Muscle layer of colon (tissue), 2 donors: ENCODE measurements at regions not wholly inside any gene's neighbourhood (a gene's known extent, or its start where the extent isn't known, plus 50 kb on each side); places are given as distances from the start of the nearest gene placed in this dataset.
A peak's percentile ranks its signal among the peaks of the same experiment; 100 is the strongest.

Experiments used
- H3K27ac ChIP-seq: one replicate; pipeline ENCODE4 v1.7.0; 2013; ENCODE audit warnings: low read depth, mild to moderate bottlenecking, low read length, moderate library complexity
- H3K27me3 ChIP-seq, 2 donors: one replicate each; pipeline ENCODE4 v1.7.0; 2013; ENCODE audit warnings: low read length in 2 of 2, mild to moderate bottlenecking in 2 of 2; ENCODE audit not compliant: insufficient read depth in 2 of 2, control insufficient read depth in 1 of 2
- H3K36me3 ChIP-seq: one replicate; pipeline ENCODE4 v1.7.0; 2013; ENCODE audit warnings: mild to moderate bottlenecking, low read length; ENCODE audit not compliant: insufficient read depth
- H3K4me1 ChIP-seq: one replicate; pipeline ENCODE4 v1.7.0; 2013; ENCODE audit warnings: mild to moderate bottlenecking, low read length; ENCODE audit not compliant: insufficient read depth
- H3K4me3 ChIP-seq, 2 donors: one replicate each; pipeline ENCODE4 v1.7.0; 2013; ENCODE audit warnings: low read length in 2 of 2, low read depth in 1 of 2, mild to moderate bottlenecking in 1 of 2, moderate library complexity in 1 of 2
- H3K9ac ChIP-seq: one replicate; pipeline ENCODE4 v1.7.0; 2013; ENCODE audit warnings: low read length
- H3K9me3 ChIP-seq: one replicate; pipeline ENCODE4 v1.7.0; 2013; ENCODE audit warnings: mild to moderate bottlenecking, low read length
- donor health status: abdominal sarcoma.
- donor health status: Adenocarcinoma of cecum.

GRCh38 chr7:91681718-91682117 is 198.8 kb downstream of the MTERF1 start:
- Histone ChIP-seq H3K27me3 (no peaks in the 10 kb centered on the region), H3K4me3 (no peak overlapping the region), H3K4me1 (no peaks in the 10 kb centered on the region), H3K9me3 (no peaks in the 10 kb centered on the region), H3K27ac (no peak overlapping the region), H3K9ac (no peak overlapping the region), H3K36me3 (no peaks in the 10 kb centered on the region)

GRCh38 chr7:91683823-91684222 is 196.7 kb downstream of the MTERF1 start:
- no peak overlapping the region for H3K4me3 ChIP-seq
- no peak overlapping the region for H3K9ac ChIP-seq
- H3K36me3 ChIP-seq: no peaks in the 10 kb centered on the region
- H3K27me3 ChIP-seq: no peaks in the 10 kb centered on the region
- H3K27ac ChIP-seq: no peak overlapping the region
- no peaks in the 10 kb centered on the region for H3K9me3 ChIP-seq
- no peaks in the 10 kb centered on the region for H3K4me1 ChIP-seq

- Histone ChIP-seq H3K9me3 (no peaks in the 10 kb centered on the region), H3K27ac (no peak overlapping the region), H3K27me3 (no peaks in the 10 kb centered on the region), H3K36me3 (no peaks in the 10 kb centered on the region), H3K4me3 (no peak overlapping the region), H3K9ac (no peak overlapping the region), H3K4me1 (peaks cover 2% of the 10 kb centered on the region)
These were observed 195.0 kb downstream of the MTERF1 start for GRCh38 chr7:91685544-91685943.

DNA sequence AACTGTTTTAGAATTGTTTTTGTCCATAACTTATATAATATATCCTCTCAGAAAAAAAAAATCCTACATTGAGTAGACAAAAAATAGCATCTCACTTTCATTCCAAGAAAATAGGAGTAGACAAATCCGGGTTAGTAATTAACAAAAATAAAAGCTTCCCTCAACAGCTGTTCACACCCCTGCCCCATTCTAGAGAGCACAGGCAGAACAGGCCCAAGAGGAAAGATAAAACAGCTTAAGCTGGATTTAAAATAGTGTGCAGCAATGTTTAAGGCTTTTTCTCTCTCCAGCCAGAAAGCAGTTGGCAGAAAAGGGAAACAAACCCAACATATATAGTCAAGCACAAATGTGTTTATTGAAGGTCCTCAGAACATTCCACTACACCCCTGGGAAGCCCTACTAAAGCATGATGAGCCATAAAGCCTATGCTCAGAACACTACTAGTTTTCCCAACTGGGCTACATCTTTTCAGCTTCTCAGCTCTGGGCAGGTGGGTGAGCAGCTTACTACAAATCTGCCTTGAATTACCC is 189.9 kb downstream of the MTERF1 start:
- H3K36me3 ChIP-seq: no peaks in the 10 kb centered on the region
- H3K9me3 ChIP-seq: no peaks in the 10 kb centered on the region
- peak overlapping the region; percentile 12 for H3K27ac ChIP-seq
- no peaks in the 10 kb centered on the region for H3K27me3 ChIP-seq
- H3K4me1 ChIP-seq: peaks cover 35% of the 10 kb centered on the region
- H3K4me3 ChIP-seq: no peak overlapping the region
- no peak overlapping the region for H3K9ac ChIP-seq

- Histone ChIP-seq H3K27me3 (no peaks in the 10 kb centered on the region), H3K36me3 (no peaks in the 10 kb centered on the region), H3K9ac (no peak overlapping the region), H3K27ac (no peak overlapping the region), H3K4me3 (no peak overlapping the region), H3K9me3 (no peaks in the 10 kb centered on the region), H3K4me1 (peaks cover 35% of the 10 kb centered on the region)
These were observed 188.6 kb downstream of the MTERF1 start for GRCh38 chr7:91691865-91692264.

GRCh38 chr7:91692800-91693199 is 187.7 kb downstream of the MTERF1 start:
- Histone ChIP-seq H3K4me3 (no peak overlapping the region), H3K36me3 (no peaks in the 10 kb centered on the region), H3K4me1 (peaks cover 35% of the 10 kb centered on the region), H3K27me3 (no peaks in the 10 kb centered on the region), H3K27ac (no peak overlapping the region), H3K9me3 (no peaks in the 10 kb centered on the region), H3K9ac (no peak overlapping the region)

DNA sequence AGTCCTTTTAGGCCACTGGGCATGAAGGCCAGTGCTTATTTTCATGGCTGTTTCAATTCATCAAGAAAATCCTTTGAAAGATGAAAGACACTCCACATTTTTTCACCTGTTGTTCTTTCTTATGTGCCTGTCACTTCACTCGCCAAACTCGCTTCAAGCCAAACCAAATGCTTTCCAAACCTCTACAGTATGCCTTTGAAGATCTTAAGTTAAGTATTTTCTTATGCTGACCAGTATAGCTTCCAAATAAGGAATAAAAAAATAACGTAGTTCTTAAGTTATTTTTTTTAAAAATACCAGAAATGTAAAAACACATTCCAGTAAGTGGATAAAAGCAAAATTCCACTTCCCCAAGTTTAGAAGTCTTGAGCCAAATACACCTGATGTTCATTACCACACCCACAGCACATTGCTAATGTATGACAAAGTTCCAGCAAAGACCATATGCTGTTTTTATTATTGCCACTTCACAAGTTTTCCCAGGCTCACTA is 186.1 kb downstream of the MTERF1 start:
- Histone ChIP-seq H3K27me3 (no peaks in the 10 kb centered on the region), H3K36me3 (no peaks in the 10 kb centered on the region), H3K4me1 (peaks cover 35% of the 10 kb centered on the region), H3K4me3 (no peak overlapping the region), H3K9ac (no peak overlapping the region), H3K27ac (peak overlapping the region; percentile 55), H3K9me3 (no peaks in the 10 kb centered on the region)

GRCh38 chr7:91710881-91711280 is 169.6 kb downstream of the MTERF1 start:
- Histone ChIP-seq H3K27ac (no peak overlapping the region), H3K36me3 (no peaks in the 10 kb centered on the region), H3K4me1 (no peaks in the 10 kb centered on the region), H3K4me3 (no peak overlapping the region), H3K9ac (no peak overlapping the region), H3K9me3 (no peaks in the 10 kb centered on the region), H3K27me3 (no peaks in the 10 kb centered on the region)

GRCh38 chr7:91713669-91714068 is 166.8 kb downstream of the MTERF1 start:
- Histone ChIP-seq H3K4me3 (no peak overlapping the region), H3K4me1 (no peaks in the 10 kb centered on the region), H3K27me3 (no peaks in the 10 kb centered on the region), H3K9me3 (no peaks in the 10 kb centered on the region), H3K9ac (no peak overlapping the region), H3K36me3 (no peaks in the 10 kb centered on the region), H3K27ac (no peak overlapping the region)

- no peak overlapping the region for H3K4me3 ChIP-seq
- no peaks in the 10 kb centered on the region for H3K4me1 ChIP-seq
- peaks cover 7% of the 10 kb centered on the region for H3K9me3 ChIP-seq
- no peak overlapping the region for H3K9ac ChIP-seq
- H3K27me3 ChIP-seq: no peaks in the 10 kb centered on the region
- no peak overlapping the region for H3K27ac ChIP-seq
- H3K36me3 ChIP-seq: no peaks in the 10 kb centered on the region
These were observed 162.6 kb downstream of the MTERF1 start for GRCh38 chr7:91717681-91718470.

DNA sequence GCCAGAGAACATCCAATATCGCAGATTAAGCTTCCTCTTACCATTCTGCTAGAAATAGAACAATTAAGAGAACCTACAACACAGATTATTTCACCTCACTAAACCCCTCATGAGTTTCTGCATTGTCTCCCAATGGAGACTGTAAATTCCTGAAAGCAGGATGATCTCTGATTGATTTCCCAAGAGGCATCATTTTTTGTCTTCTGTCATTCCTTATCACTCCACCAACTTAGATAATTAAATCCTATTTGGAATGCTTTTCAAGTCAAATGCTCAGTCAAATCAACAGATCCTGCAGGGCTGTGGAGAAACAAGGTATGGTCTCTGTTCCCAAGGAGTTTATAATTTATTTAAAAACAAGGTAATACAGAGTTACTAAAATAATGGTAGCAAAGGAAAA is 161.5 kb downstream of the MTERF1 start:
- no peak overlapping the region for H3K9ac ChIP-seq
- H3K27me3 ChIP-seq: no peaks in the 10 kb centered on the region
- H3K27ac ChIP-seq: no peak overlapping the region
- H3K4me1 ChIP-seq: no peaks in the 10 kb centered on the region
- peaks cover 7% of the 10 kb centered on the region for H3K9me3 ChIP-seq
- no peak overlapping the region for H3K4me3 ChIP-seq
- no peaks in the 10 kb centered on the region for H3K36me3 ChIP-seq
